GM12872 (cell line): ENCODE measurements at regions not wholly inside any gene's neighbourhood (a gene's known extent, or its start where the extent isn't known, plus 50 kb on each side); places are given as distances from the start of the nearest gene placed in this dataset.

ENCODE experiments used
- CTCF ChIP-seq: IDR thresholded peaks from 3 replicates; pipeline ENCODE4 v1.5.1; 2011; ENCODE audit warnings: low read depth, mild to moderate bottlenecking, low read length, moderate library complexity; ENCODE audit not compliant: insufficient read depth

DNA sequence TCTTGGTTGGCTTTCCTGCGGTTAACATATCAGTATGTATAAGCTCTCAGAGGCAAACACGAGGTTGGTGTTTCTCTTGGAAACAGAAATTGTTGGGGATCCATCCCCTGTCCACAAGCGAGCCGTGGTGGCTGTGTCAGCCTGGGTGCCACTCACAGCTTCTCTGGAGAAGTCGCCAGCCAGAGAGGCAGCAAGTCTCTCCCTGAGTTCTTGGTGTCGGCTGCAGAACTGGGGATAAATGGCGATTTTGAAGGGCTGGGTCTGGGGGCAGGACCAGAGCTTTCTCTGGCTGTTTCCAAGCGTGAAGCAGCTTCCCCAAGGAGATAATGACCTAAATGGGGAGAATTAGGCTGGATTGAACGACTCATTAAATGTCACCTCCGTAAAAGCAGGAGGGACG, 335.3 kb downstream of the GLRX3 start:
- no peak for TF ChIP-seq CTCF

DNA sequence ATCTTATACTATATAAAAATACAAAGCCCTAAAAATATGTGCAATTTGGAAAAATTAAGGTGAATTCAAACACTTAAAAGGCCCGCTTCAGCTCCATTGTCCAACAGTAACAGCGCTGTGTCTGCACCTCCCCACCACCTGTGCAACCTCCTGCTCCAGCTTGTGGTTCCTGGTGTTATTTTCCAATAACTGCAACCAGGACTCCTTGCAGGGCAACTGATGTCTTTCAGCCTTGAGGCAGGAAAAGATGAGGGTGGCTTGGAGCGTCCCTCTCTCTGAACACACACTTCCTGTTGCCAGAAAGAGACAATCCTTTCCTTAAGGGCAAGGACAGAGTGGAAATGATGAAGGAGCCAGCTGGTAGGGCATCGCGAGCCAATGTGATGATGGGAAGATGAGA, 336.0 kb downstream of the GLRX3 start:
- no peak for TF ChIP-seq CTCF

GRCh38 chr10:130474591-130474990, 338.4 kb downstream of the GLRX3 start:
- no peak for TF ChIP-seq CTCF

DNA sequence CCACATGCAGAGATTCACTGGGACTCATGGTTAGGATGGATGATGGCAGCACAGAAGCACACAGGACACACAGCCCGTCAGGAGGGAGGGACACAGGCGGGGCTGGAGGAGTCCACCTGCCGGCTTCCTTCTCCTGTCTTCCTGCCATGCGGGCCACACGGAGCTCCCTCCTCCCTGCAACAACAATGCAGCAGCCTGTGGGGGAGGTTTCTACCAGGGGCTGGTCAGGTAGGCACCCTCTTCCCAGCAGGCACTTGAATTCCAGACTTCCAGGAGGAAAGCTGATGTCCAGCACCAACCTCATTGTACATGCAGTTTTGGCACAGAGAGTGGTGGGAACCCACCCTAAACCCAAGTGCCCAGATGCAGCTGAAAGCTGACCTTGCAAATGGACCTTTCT, 341.2 kb downstream of the GLRX3 start:
- TF ChIP-seq CTCF, result no peak

- TF ChIP-seq CTCF, result no peak
Measured at GRCh38 chr10:130479146-130479545, 343.0 kb downstream of the GLRX3 start.

DNA sequence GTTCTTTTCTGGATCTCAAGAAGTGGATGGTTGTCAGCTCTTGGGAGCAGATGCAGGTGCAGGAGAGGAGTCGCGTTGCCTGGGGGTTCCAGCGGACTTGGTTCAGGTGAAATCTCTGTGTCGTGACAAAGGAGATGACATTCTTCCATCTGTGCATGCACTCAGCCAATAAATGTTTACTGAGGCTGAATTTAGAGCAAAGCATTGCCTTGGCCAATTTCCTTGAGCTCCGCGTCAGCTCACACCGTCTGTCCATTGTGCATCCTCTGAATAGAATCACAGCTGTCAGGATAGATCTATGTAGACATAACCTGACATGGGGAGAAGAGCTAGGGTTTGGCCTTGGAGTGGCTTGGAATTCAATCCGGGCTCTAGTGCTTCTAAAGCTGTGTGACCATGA, 343.7 kb downstream of the GLRX3 start:
- TF ChIP-seq CTCF, result no peak

- no peak for TF ChIP-seq CTCF
Measured at GRCh38 chr10:130480491-130480890, 344.3 kb downstream of the GLRX3 start.
